H9 (cell line): ENCODE measurements at regions not wholly inside any gene's neighbourhood (a gene's known extent, or its start where the extent isn't known, plus 50 kb on each side); places are given as distances from the start of the nearest gene placed in this dataset.

Experiments
- DNase-seq: peaks from one replicate; pipeline ENCODE4 v3.0.0-alpha.2; 2017
- H2AFZ ChIP-seq: one replicate; pipeline ENCODE4 v1.6.1; 2013; ENCODE audit warnings: mild to moderate bottlenecking, low read length, control low read depth, moderate library complexity
- H2AK5ac ChIP-seq: 2 replicates; pipeline ENCODE4 v1.6.1; 2013; ENCODE audit warnings: low read length, control low read depth, mixed read lengths; ENCODE audit not compliant: insufficient read length
- H2BK120ac ChIP-seq: one replicate; pipeline ENCODE4 v1.6.1; 2013; ENCODE audit warnings: low read depth, mild to moderate bottlenecking, low read length, control low read depth, inconsistent platforms; ENCODE audit not compliant: poor library complexity, severe bottlenecking
- H2BK12ac ChIP-seq: 2 replicates; pipeline ENCODE4 v1.6.1; 2013; ENCODE audit warnings: low read length, control low read depth, mixed read lengths, low read depth; ENCODE audit not compliant: insufficient read length
- H2BK15ac ChIP-seq: 2 replicates; pipeline ENCODE4 v1.6.1; 2013; ENCODE audit warnings: low read depth, low read length, control low read depth
- H2BK20ac ChIP-seq: one replicate; pipeline ENCODE4 v1.6.1; 2013; ENCODE audit warnings: low read depth, mild to moderate bottlenecking, low read length, control low read depth, inconsistent platforms; ENCODE audit not compliant: poor library complexity, severe bottlenecking
- H2BK5ac ChIP-seq: 2 replicates; pipeline ENCODE4 v1.6.1; 2013; ENCODE audit warnings: low read length, control low read depth, mixed read lengths; ENCODE audit not compliant: insufficient read length
- H3K14ac ChIP-seq: 2 replicates; pipeline ENCODE4 v1.6.1; 2013; ENCODE audit warnings: low read length, control low read depth; ENCODE audit not compliant: insufficient read depth
- H3K18ac ChIP-seq: 2 replicates; pipeline ENCODE4 v1.6.1; 2013; ENCODE audit warnings: low read depth, mild to moderate bottlenecking, mixed read lengths, low read length, control low read depth; ENCODE audit not compliant: insufficient read length
- H3K23ac ChIP-seq: 2 replicates; pipeline ENCODE4 v1.6.1; 2013; ENCODE audit warnings: low read length, control low read depth, mixed read lengths, low read depth; ENCODE audit not compliant: insufficient read length
- H3K23me2 ChIP-seq: 2 replicates; pipeline ENCODE4 v1.6.1; 2013; ENCODE audit warnings: low read depth, mild to moderate bottlenecking, mixed read lengths, low read length, control low read depth; ENCODE audit not compliant: insufficient read length, poor library complexity, severe bottlenecking
- H3K27ac ChIP-seq: 2 replicates; pipeline ENCODE4 v1.5.1; 2013; ENCODE audit warnings: low read length, control low read depth, mixed read lengths, low read depth; ENCODE audit not compliant: insufficient read length
- H3K27me3 ChIP-seq: 2 replicates; pipeline ENCODE4 v1.6.1; 2013; ENCODE audit warnings: low read length, control low read depth, inconsistent platforms; ENCODE audit not compliant: insufficient read depth
- H3K4ac ChIP-seq: 2 replicates; pipeline ENCODE4 v1.6.1; 2013; ENCODE audit warnings: low read depth, mild to moderate bottlenecking, control low read depth, inconsistent platforms, low read length, moderate library complexity
- H3K4me1 ChIP-seq: 2 replicates; pipeline ENCODE4 v1.6.1; 2013; ENCODE audit warnings: low read length, control low read depth, inconsistent platforms; ENCODE audit not compliant: insufficient read depth
- H3K4me2 ChIP-seq: 2 replicates; pipeline ENCODE4 v1.6.1; 2013; ENCODE audit warnings: low read length, control low read depth, mixed read lengths; ENCODE audit not compliant: insufficient read length, insufficient read depth
- H3K56ac ChIP-seq: 2 replicates; pipeline ENCODE4 v1.6.1; 2013; ENCODE audit warnings: low read depth, mild to moderate bottlenecking, mixed read lengths, low read length, control low read depth; ENCODE audit not compliant: insufficient read length
- H3K79me1 ChIP-seq: 2 replicates; pipeline ENCODE4 v1.6.1; 2013; ENCODE audit warnings: low read depth, mild to moderate bottlenecking, moderate library complexity, low read length, control low read depth, inconsistent platforms; ENCODE audit not compliant: insufficient read depth, poor library complexity, severe bottlenecking
- H3K79me2 ChIP-seq: 2 replicates; pipeline ENCODE4 v1.6.1; 2013; ENCODE audit warnings: low read length, control low read depth, inconsistent platforms; ENCODE audit not compliant: insufficient read depth
- H3K9ac ChIP-seq: 2 replicates; pipeline ENCODE4 v1.6.1; 2013; ENCODE audit warnings: low read length, control low read depth, mixed read lengths; ENCODE audit not compliant: insufficient read length; ENCODE audit errors: extremely low read depth
- H3K9me3 ChIP-seq: one replicate; pipeline ENCODE4 v1.6.1; 2013; ENCODE audit warnings: low read depth, low read length, inconsistent platforms; ENCODE audit not compliant: control insufficient read depth
- H3T11ph ChIP-seq: one replicate; pipeline ENCODE4 v1.6.1; 2013; ENCODE audit warnings: mild to moderate bottlenecking, low read length, control low read depth, inconsistent platforms
- H4K20me1 ChIP-seq: one replicate; pipeline ENCODE4 v1.6.1; 2013; ENCODE audit not compliant: control insufficient read depth, insufficient read length, insufficient read depth
- H4K5ac ChIP-seq: 2 replicates; pipeline ENCODE4 v1.6.1; 2013; ENCODE audit warnings: low read depth, mild to moderate bottlenecking, mixed read lengths, low read length, control low read depth; ENCODE audit not compliant: insufficient read length
- H4K8ac ChIP-seq: replicated peaks from 2 replicates; pipeline ENCODE4 v1.6.1; 2013; ENCODE audit warnings: low read length, control low read depth, mixed read lengths, low read depth; ENCODE audit not compliant: insufficient read length
- H4K91ac ChIP-seq: 2 replicates; pipeline ENCODE4 v1.6.1; 2013; ENCODE audit warnings: low read depth, mild to moderate bottlenecking, moderate library complexity, mixed read lengths, low read length, control low read depth; ENCODE audit not compliant: insufficient read length
- H3K27ac Mint-ChIP-seq, 3 experiments: 2 replicates in 2 of 3; 3 replicates in 1 of 3; pipeline ENCODE4 v1.8.0; 2020 to 2021; ENCODE audit warnings: mixed read lengths in 3 of 3, mild to moderate bottlenecking in 1 of 3, moderate library complexity in 1 of 3
- H3K27me3 Mint-ChIP-seq: 2 replicates; pipeline ENCODE4 v1.8.0; 2021; ENCODE audit warnings: low read depth, mild to moderate bottlenecking, moderate library complexity, mixed read lengths
- H3K36me3 Mint-ChIP-seq, 3 experiments: 2 replicates in 2 of 3; 3 replicates in 1 of 3; pipeline ENCODE4 v1.8.0; 2020 to 2021; ENCODE audit warnings: low read depth in 3 of 3, mixed read lengths in 3 of 3; ENCODE audit not compliant: insufficient read depth in 1 of 3
- H3K4me1 Mint-ChIP-seq, 2 experiments: 2 replicates each; pipeline ENCODE4 v1.8.0; 2020; ENCODE audit warnings: mixed read lengths in 2 of 2
- H3K4me3 Mint-ChIP-seq, 2 experiments: 2 replicates in 1 of 2; 3 replicates in 1 of 2; pipeline ENCODE4 v1.8.0; 2020 to 2021; ENCODE audit warnings: mild to moderate bottlenecking in 2 of 2, mixed read lengths in 2 of 2, moderate library complexity in 1 of 2
- H3K9me3 Mint-ChIP-seq, 2 experiments: 2 replicates in 1 of 2; 3 replicates in 1 of 2; pipeline ENCODE4 v1.8.0; 2020; ENCODE audit warnings: mild to moderate bottlenecking in 2 of 2, mixed read lengths in 2 of 2, moderate library complexity in 1 of 2
- WGBS: extraction: QIAGEN DNeasy Blood & Tissue Kit; methylation state at CpG from one replicate; pipeline ENCODE4 v1.1.7; 2013; ENCODE audit warnings: missing lambda C conversion rate, low lambda C conversion rate, mixed read lengths; ENCODE audit not compliant: insufficient read length; ENCODE audit errors: extremely low coverage; 5-methylcytosine and 5-hydroxymethylcytosine counted together
- TF ChIP-seq, protein P1 (sequence below): fragments of 200-600 bp; sonication (generic); conservative IDR thresholded peaks from 3 replicates; pipeline ENCODE4 v1.8.0; 2021; ENCODE audit warnings: antibody characterized with exemption, mild to moderate bottlenecking

DNA sequence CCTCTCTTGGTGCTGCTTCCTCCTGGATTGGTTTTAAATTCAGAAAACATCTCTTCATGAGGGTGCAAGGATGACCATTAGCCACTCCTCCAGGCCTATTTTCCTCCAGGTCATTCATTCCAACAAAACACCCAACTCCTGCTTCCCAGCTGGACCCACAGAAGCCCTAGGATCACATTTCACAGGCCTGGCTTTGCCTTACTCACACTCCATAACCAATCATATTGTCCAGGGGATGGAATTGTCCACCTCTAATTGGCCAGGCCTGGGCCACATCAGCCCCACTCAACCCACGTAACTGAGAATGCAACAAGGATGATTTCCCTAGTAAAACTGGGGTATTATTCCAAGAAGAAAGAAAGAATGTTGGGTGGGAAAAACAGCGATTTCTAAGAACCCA lies 616.7 kb upstream of the SUCLG2 start:
- H3K9ac ChIP-seq, result no peak overlapping the region
- no peaks in the 10 kb centered on the region; the same call in 1 of the 2 replicates for H3K79me2 ChIP-seq
- no peaks in the 10 kb centered on the region for H4K20me1 ChIP-seq
- Mint-ChIP-seq H3K27ac (no peak overlapping the region; a peak in 1 of 7 replicates), H3K9me3 (no peaks in the 10 kb centered on the region; a peak in 2 of 5 replicates), H3K27me3 (no peaks in the 10 kb centered on the region; the same call in 1 of the 2 replicates), H3K4me3 (no peak overlapping the region), H3K4me1 (peaks cover 25 to 34% of the 10 kb centered on the region in 2 experiments), H3K36me3 (no peaks in the 10 kb centered on the region)
- no peaks in the 10 kb centered on the region for H3K23me2 ChIP-seq
- no peak overlapping the region for H4K5ac ChIP-seq
- no peak overlapping the region for H3K4me2 ChIP-seq
- H4K8ac ChIP-seq, result no peak overlapping the region
- no peaks in the 10 kb centered on the region for H3K9me3 ChIP-seq
- no peak overlapping the region for H3T11ph ChIP-seq
- H3K4ac ChIP-seq, result no peak overlapping the region
- H2BK20ac ChIP-seq, result no peak overlapping the region
- WGBS, result no CpG with 5 or more reads among the region's 2 CpGs
- no peak overlapping the region for H2AFZ ChIP-seq
- H2BK5ac ChIP-seq, result no peak overlapping the region
- TF ChIP-seq, protein P1, sequence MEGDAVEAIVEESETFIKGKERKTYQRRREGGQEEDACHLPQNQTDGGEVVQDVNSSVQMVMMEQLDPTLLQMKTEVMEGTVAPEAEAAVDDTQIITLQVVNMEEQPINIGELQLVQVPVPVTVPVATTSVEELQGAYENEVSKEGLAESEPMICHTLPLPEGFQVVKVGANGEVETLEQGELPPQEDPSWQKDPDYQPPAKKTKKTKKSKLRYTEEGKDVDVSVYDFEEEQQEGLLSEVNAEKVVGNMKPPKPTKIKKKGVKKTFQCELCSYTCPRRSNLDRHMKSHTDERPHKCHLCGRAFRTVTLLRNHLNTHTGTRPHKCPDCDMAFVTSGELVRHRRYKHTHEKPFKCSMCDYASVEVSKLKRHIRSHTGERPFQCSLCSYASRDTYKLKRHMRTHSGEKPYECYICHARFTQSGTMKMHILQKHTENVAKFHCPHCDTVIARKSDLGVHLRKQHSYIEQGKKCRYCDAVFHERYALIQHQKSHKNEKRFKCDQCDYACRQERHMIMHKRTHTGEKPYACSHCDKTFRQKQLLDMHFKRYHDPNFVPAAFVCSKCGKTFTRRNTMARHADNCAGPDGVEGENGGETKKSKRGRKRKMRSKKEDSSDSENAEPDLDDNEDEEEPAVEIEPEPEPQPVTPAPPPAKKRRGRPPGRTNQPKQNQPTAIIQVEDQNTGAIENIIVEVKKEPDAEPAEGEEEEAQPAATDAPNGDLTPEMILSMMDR, result no peak
- H2BK120ac ChIP-seq, result no peak overlapping the region
- H3K27ac ChIP-seq, result no peak overlapping the region
- H4K91ac ChIP-seq, result no peak overlapping the region
- no peak overlapping the region for H3K14ac ChIP-seq
- peaks cover 7% of the 10 kb centered on the region; the same call in 1 of the 2 replicates for H3K4me1 ChIP-seq
- H3K79me1 ChIP-seq, result no peaks in the 10 kb centered on the region
- no peak overlapping the region for H3K18ac ChIP-seq
- no peaks in the 10 kb centered on the region for H3K27me3 ChIP-seq
- no peak overlapping the region for H2AK5ac ChIP-seq
- no peak for DNase-seq
- H3K23ac ChIP-seq, result no peak overlapping the region
- H2BK12ac ChIP-seq, result no peak overlapping the region
- no peak overlapping the region for H3K56ac ChIP-seq
- no peak overlapping the region for H2BK15ac ChIP-seq
